GOT3 (cell line): ENCODE measurements at regions not wholly inside any gene's neighbourhood (a gene's known extent, or its start where the extent isn't known, plus 50 kb on each side); places are given as distances from the start of the nearest gene placed in this dataset.

Experiments used
- DNase-seq: peaks from one replicate; lab custom pipeline; 2025; ENCODE audit warnings: mixed read lengths; lab: John Stamatoyannopoulos, UW

DNA sequence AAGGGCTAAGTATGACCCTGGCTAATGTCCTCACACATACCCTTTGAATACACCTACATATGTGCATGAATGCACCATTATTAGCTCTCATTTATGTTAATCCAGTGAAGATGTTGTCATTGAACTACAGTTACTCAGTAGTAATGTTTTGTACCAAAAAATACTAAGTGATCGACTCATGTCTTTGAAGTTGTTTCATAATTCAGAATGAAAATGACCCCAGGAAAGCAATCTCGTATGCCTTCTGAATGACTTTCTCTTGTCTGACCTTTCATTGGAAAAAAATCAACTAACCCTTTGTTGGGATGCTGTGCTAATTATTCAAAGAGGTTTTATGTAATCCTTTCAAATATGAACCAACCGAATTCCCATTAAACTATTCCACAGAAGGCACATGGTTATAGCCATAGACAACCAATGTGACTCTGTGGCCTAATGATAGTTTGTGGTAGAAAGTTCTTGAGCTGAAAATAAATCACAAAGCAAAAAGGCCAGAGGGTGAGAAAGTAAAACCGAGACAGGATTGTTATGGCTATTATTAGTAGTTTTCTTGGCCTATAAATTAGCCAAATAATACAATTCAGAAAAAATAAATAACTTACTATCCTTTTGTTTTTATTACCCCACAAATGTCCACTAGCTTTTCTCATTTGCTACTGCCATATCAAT is 86.8 kb upstream of the STARD13 start:
- DNase-seq = no peak

- no peak for DNase-seq
These were observed 88.1 kb upstream of the STARD13 start for GRCh38 chr13:33373624-33374023.

GRCh38 chr13:33375421-33375820 is 89.9 kb upstream of the STARD13 start:
- DNase-seq = no peak

GRCh38 chr13:33376212-33376611 is 90.7 kb upstream of the STARD13 start:
- DNase-seq = no peak

DNA sequence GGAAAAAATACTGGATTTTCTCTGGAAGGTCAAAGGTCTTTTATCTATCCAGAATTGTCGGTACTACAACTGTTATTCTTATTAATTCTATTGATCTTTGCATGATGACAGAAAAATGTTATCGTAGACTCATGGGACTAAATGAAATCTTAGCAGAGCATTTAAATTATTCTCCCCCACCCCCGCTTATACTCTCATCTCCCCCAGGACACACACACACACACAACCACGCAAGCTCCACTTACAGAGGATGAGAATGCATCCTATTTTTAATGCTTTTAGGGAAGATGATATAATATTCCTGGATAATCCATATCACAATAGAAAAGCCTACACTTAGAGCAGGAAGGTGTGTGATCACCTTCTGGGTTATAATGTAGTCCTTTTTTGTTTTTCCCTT is 91.9 kb upstream of the STARD13 start:
- no peak for DNase-seq

DNA sequence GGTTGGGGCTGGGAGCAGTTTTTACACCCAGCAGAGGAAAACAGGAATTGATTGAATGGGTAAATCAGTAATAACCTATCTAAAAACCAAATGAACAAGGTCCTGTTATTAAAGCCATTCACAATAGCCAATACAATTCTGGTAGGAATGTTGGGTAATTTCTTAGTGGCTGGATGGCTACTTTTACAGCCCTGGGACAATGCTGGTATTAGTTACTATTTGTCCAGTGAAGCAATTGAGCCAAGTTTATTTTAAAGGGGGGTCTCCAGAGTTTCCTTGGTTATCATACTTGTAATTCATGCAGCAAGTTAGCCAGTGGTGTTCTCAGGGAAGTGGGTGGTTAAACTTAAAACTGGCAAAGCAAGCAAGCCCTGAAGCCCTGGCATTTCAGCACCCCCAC is 92.3 kb upstream of the STARD13 start:
- no peak for DNase-seq

DNA sequence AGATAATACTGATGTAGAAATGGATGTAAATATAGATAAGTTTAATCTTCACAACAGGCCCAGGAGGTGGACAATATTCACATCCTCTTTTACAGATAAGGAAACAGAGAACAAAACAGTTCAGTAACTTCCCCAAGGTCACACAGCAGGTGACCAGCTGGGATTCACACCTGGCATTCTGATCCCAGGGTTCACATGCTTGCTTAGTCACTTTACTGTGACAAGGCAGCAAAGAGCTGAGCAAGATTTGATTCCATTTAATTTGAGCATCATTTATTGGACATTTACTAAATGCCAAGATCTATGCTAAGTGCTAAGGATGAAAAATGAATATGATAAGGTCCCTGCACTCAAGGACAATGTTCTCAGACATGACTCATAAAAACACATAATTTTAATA is 94.1 kb upstream of the STARD13 start:
- DNase-seq = no peak

DNA sequence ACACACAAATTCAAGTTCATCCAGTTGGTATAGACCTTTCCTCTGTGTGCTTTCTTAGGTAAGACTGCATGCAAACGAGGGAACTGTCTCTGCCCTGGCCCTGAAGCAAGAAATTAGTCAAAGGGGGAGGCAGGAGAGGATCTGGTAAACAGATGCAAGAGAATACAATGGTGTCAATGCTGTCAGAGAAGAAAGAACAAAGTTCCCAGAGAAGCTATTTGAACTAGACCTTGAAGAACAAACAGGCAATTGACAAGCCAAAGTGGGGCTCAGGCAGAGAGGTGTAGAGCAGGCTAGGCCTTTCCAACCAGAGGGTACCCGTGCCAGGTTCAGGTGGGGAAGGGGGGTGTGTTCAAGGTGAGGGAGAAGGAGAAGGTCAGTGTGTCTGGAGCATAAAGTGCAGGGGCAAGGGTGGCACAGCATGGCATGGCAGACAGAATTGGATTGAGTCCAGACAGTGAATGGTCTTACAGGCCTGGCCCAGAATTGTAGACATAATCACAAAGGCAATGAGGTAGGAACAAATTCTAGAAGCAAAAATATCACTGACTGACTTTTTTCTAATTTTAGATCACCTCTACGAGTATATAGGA is 95.0 kb upstream of the STARD13 start:
- DNase-seq = no peak

DNA sequence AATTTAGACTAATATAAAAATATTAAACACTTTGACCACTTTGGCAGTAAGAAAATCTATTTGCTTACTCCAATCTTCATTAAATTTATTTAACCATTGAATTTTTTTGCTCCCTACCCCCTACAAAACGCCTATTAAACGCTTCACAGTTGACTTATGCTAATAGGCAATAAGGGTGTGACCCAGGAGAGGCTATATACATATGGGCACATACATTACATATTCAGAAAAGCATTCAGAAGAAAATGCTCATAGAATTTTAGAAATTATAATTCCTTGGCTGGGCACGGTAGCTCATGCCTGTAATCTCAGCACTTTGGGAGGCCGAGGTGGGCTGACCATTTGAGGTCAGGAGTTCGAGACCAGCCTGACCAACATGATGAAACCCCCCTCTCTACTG is 95.6 kb upstream of the STARD13 start:
- no peak for DNase-seq

DNA sequence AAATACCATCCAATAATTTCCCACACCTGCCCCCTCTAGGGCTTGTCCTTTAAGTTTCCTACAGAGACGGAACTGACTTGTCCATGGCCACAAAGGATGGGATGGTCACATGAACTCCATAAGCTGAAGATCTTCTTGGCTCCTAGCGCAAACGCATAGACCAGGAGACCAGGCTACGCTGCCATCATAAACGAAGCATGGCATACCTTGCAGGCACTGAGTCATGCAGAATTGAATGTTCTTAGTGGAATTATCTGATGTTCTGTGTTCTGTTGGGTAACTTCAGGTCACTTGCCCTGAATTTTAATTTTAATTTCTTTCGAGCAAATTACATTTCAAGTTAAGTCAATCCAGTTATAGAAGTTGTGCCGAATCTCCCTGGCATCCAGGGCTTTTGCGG is 96.4 kb upstream of the STARD13 start:
- no peak for DNase-seq

DNA sequence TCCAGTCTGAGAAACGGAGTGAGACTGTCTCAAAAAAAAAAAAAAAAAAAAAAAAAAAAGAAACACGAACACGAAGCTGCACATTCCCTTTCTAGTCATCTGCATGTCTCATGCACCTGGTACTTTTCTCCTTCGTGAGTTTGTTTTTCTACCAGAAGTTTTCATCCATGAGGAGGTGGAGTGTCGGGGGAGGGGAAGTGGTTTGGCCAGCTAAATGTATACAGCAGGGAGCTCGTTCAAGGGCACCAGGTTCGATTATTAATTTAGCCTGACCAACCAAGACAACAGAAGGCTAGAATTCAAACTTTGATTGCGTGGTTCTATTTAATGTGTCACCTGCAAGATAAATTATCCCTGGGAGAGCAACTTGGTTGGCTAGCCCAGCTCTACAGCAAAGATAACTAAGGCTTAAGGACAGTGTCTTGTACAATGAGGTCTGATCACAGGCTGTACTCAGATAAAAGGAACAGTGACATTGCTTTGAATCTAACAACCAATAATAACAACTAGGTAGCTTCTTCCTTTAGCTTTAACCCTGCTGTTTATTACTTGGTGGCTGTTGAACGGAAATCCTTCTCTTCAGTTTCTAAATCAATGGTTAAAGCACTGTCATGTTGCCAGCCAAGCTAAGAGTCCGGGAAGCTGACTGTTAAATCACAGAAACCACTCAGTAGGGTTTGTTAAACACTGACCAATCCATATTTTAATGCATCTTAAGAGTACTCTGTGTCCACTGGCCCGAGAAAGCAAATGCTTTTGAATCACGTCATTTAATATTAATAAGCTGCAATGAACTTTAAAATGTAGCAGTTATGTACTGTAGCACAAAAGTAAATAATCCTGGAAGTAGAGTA is 98.4 kb upstream of the STARD13 start:
- DNase-seq = no peak

- no peak for DNase-seq
These were observed 102.9 kb upstream of the STARD13 start for GRCh38 chr13:33388286-33388998.

- no peak for DNase-seq
These were observed 107.3 kb upstream of the STARD13 start for GRCh38 chr13:33392794-33393405.

GRCh38 chr13:33394294-33394932 is 108.9 kb upstream of the STARD13 start:
- DNase-seq = no peak

GRCh38 chr13:33401238-33401637 is 115.7 kb upstream of the STARD13 start:
- no peak for DNase-seq

DNA sequence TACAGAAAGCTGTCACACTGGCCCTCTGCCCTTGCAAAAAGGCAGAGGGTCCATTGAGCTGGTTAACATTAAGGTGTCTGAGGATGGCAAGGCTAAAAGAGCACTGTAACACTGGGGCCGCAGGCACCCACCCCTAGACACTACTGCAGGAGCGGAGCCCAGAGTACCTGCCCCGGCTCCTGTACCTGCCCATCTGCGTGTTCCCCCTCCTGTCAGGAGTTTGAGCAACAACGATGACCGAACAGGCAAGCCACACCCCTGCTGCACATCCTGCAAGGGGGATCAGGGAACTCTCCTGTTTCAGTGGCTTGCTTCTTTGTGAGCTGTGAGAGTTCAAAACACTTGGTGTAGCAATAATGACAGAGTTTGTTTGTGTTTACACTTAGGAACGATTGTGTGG is 117.4 kb upstream of the STARD13 start:
- no peak for DNase-seq

DNA sequence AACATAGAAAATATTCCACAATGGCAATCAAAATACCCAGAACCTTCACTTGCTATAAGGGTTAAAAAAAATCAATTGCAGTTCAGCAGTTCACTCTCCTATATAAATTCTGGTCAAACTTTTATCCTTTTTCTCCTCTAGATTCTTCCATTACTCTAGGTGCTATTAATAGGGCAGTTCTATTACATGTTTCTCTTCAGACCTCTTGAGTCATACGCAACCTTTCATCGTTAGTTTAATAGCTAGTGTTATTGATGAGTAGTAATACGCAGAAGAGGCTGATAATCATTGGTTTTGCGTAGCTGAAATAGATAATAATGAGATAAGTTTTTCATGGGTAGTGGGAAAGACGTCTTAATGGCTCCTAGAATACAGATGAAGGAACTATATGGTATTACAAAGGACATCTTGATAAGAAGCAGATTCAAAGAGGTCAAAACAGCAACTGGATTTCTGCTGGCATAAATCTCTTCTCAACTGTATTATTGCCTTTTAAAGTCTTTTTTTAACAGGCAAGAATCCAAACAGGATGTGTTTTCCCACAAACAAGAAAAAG is 118.3 kb upstream of the STARD13 start:
- no peak for DNase-seq

DNA sequence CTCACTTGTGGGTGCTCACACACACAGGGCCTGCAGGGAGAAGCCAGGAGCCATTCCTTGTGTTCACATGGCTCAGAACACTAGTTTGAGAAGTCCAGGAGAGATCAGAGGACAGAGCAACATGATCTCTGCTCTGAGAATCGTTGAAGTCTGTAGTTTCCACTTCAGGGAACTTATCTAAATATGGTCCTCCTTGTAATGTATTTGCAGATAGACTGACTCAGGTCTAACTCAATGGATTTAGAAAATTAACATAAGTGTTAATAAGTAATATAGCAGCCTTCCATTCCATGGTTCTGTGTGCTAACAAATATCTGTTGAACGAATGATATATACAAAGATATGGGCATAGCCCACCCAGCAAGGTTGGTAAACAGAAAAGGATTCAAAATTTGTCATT is 119.8 kb upstream of the STARD13 start:
- no peak for DNase-seq

GRCh38 chr13:33409673-33410510 is 124.3 kb upstream of the STARD13 start:
- no peak for DNase-seq

DNA sequence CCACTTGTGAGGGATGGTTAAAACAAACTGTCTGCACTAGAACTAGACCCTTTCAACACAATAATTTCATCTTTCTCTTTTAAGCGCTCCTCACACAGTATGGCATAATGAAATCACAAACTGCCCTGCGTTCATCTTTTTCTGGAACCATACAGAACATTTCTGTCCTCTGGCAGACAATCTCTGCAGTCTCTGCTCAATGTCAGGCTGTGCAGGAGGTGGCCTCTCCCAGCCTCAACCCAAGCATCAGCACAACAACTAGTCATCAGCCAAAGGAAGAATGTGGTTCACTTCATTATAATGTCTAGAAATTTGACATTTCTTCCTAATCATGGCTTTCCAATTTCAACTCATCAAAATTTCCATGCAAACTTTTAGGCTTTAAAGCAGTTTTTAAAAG is 125.1 kb upstream of the STARD13 start:
- no peak for DNase-seq
